CD4-positive, alpha-beta memory T cell (primary cell): ENCODE measurements at regions not wholly inside any gene's neighbourhood (a gene's known extent, or its start where the extent isn't known, plus 50 kb on each side); places are given as distances from the start of the nearest gene placed in this dataset.

Experiments used
- CTCF ChIA-PET: fragments of 350-600 bp; sonication (Branson Sonifier 250); formaldehyde crosslinking; loops from one replicate; lab custom pipeline; 2021; ENCODE audit warnings: inconsistent platforms; ENCODE audit not compliant: partially characterized antibody; lab: Charles Lee
- POLR2A ChIA-PET: fragments of 350-600 bp; sonication (Branson Sonifier 250); formaldehyde crosslinking; loops from one replicate; lab custom pipeline; 2021; ENCODE audit not compliant: partially characterized antibody; lab: Charles Lee
- DNase-seq, 5 donors: peaks; one replicate each; pipeline versions ENCODE4 v3.0.0 to v3.0.0-alpha.2; 2020 to 2022; ENCODE audit warnings: mixed read lengths in 1 of 5
- H3K27ac ChIP-seq: one replicate; pipeline ENCODE4 v1.7.0; 2013; ENCODE audit warnings: low read depth, low read length
- H3K27me3 ChIP-seq: 2 replicates; pipeline ENCODE4 v1.7.0; 2013; ENCODE audit warnings: mild to moderate bottlenecking, low read length, moderate library complexity; ENCODE audit not compliant: insufficient read depth
- H3K36me3 ChIP-seq: 2 replicates; pipeline ENCODE4 v1.7.0; 2013; ENCODE audit warnings: mild to moderate bottlenecking, low read length, moderate library complexity; ENCODE audit not compliant: insufficient read depth
- H3K4me1 ChIP-seq: 2 replicates; pipeline ENCODE4 v1.7.0; 2013; ENCODE audit warnings: mild to moderate bottlenecking, low read length, moderate library complexity; ENCODE audit not compliant: insufficient read depth
- H3K4me3 ChIP-seq, 2 donors: one replicate each; pipeline ENCODE4 v1.7.0; 2013; ENCODE audit warnings: low read length in 2 of 2, mild to moderate bottlenecking in 1 of 2
- H3K9me3 ChIP-seq, 2 donors: one replicate each; pipeline ENCODE4 v1.7.0; 2013; ENCODE audit warnings: low read length in 2 of 2, control low read depth in 1 of 2; ENCODE audit not compliant: control insufficient read depth in 1 of 2
- H3K27ac Mint-ChIP-seq, 7 donors: one replicate each; pipeline ENCODE4 v1.8.0; 2020 to 2021; ENCODE audit warnings: mixed read lengths in 7 of 7, mild to moderate bottlenecking in 6 of 7, inconsistent platforms in 3 of 7, moderate library complexity in 3 of 7
- H3K27me3 Mint-ChIP-seq, 2 donors: one replicate each; pipeline ENCODE4 v1.8.0; 2020 to 2021; ENCODE audit warnings: mixed read lengths in 2 of 2
- H3K36me3 Mint-ChIP-seq, 2 donors: one replicate each; pipeline ENCODE4 v1.8.0; 2020 to 2021; ENCODE audit warnings: mixed read lengths in 2 of 2, inconsistent platforms in 1 of 2, mild to moderate bottlenecking in 1 of 2
- H3K4me1 Mint-ChIP-seq, 4 donors: one replicate each; pipeline ENCODE4 v1.8.0; 2020 to 2021; ENCODE audit warnings: mixed read lengths in 4 of 4, mild to moderate bottlenecking in 1 of 4
- H3K4me3 Mint-ChIP-seq, 8 donors: one replicate each; pipeline ENCODE4 v1.8.0; 2020 to 2021; ENCODE audit warnings: mixed read lengths in 8 of 8, mild to moderate bottlenecking in 7 of 8, moderate library complexity in 6 of 8, inconsistent platforms in 3 of 8
- H3K9me3 Mint-ChIP-seq, 8 donors: one replicate each; pipeline ENCODE4 v1.8.0; 2020 to 2021; ENCODE audit warnings: mixed read lengths in 8 of 8, mild to moderate bottlenecking in 5 of 8, inconsistent platforms in 3 of 8, moderate library complexity in 1 of 8
- intact Hi-C: fragments of 100-400 bp; cut with micrococcal nuclease; formaldehyde crosslinking; loops from one replicate; pipeline ENCODE4 v1.15.1; 2023

- H3K36me3 ChIP-seq: no peaks in the 10 kb centered on the region
- H3K4me1 Mint-ChIP-seq: no peaks in the 10 kb centered on the region
- H3K9me3 ChIP-seq: no peaks in the 10 kb centered on the region
- ChIA-PET CTCF (no interaction called here), POLR2A (no interaction called here)
- H3K4me3 ChIP-seq: no peak overlapping the region
- peaks cover 0 to 2% of the 10 kb centered on the region in 2 donors for H3K27me3 Mint-ChIP-seq
- H3K9me3 Mint-ChIP-seq: no peaks in the 10 kb centered on the region
- H3K27ac Mint-ChIP-seq: no peak overlapping the region
- H3K4me3 Mint-ChIP-seq: no peak overlapping the region
- no peaks in the 10 kb centered on the region for H3K36me3 Mint-ChIP-seq
- DNase-seq: no peak
- H3K27me3 ChIP-seq: no peaks in the 10 kb centered on the region
- intact Hi-C loops: no loop called here
- no peak overlapping the region for H3K27ac ChIP-seq
- H3K4me1 ChIP-seq: no peaks in the 10 kb centered on the region
Measured at GRCh38 chr4:81290813-81291212, 75.8 kb upstream of the PRKG2 start.

- no peaks in the 10 kb centered on the region for H3K9me3 ChIP-seq
- POLR2A ChIA-PET: no interaction called here
- H3K27ac ChIP-seq: no peak overlapping the region
- Mint-ChIP-seq H3K27ac (no peak overlapping the region), H3K9me3 (no peaks in the 10 kb centered on the region), H3K27me3 (peaks cover 0 to 4% of the 10 kb centered on the region in 2 donors), H3K4me3 (no peak overlapping the region), H3K36me3 (no peaks in the 10 kb centered on the region), H3K4me1 (no peaks in the 10 kb centered on the region)
- no peaks in the 10 kb centered on the region for H3K27me3 ChIP-seq
- intact Hi-C loops: no loop called here
- no peak overlapping the region for H3K4me3 ChIP-seq
- no peaks in the 10 kb centered on the region for H3K4me1 ChIP-seq
- H3K36me3 ChIP-seq: no peaks in the 10 kb centered on the region
- no peak for DNase-seq
- CTCF ChIA-PET: no interaction called here
Measured at GRCh38 chr4:81287101-81287500, 72.1 kb upstream of the PRKG2 start.

GRCh38 chr4:81282131-81282530 lies 67.1 kb upstream of the PRKG2 start:
- H3K27ac Mint-ChIP-seq: no peak overlapping the region

GRCh38 chr4:81274460-81274859 lies 59.4 kb upstream of the PRKG2 start:
- no peak for DNase-seq
- ChIA-PET CTCF (no interaction called here), POLR2A (no interaction called here)
- Histone ChIP-seq H3K9me3 (no peaks in the 10 kb centered on the region), H3K36me3 (no peaks in the 10 kb centered on the region), H3K27ac (no peak overlapping the region), H3K4me1 (no peaks in the 10 kb centered on the region), H3K4me3 (no peak overlapping the region), H3K27me3 (no peaks in the 10 kb centered on the region)
- no peak overlapping the region for H3K4me3 Mint-ChIP-seq
- peaks cover 0 to 27% (median 7%) of the 10 kb centered on the region in 8 donors for H3K9me3 Mint-ChIP-seq
- H3K4me1 Mint-ChIP-seq: no peaks in the 10 kb centered on the region
- intact Hi-C loops: no loop called here
- H3K36me3 Mint-ChIP-seq: peaks cover 0 to 3% of the 10 kb centered on the region in 2 donors
- H3K27ac Mint-ChIP-seq: no peak overlapping the region
- H3K27me3 Mint-ChIP-seq: peaks cover 0 to 2% of the 10 kb centered on the region in 2 donors

More at GRCh38 chr4:81282131-81282530, 67.1 kb upstream of the PRKG2 start:
- no peak for DNase-seq
- peaks cover 0 to 2% of the 10 kb centered on the region in 2 donors for H3K27me3 Mint-ChIP-seq
- no peak overlapping the region for H3K4me3 Mint-ChIP-seq
- Histone ChIP-seq H3K9me3 (no peaks in the 10 kb centered on the region), H3K27ac (no peak overlapping the region), H3K36me3 (no peaks in the 10 kb centered on the region), H3K4me1 (no peaks in the 10 kb centered on the region), H3K4me3 (no peak overlapping the region), H3K27me3 (no peaks in the 10 kb centered on the region)
- POLR2A ChIA-PET: no interaction called here
- H3K4me1 Mint-ChIP-seq: no peaks in the 10 kb centered on the region
- intact Hi-C loops: no loop called here
- CTCF ChIA-PET: no interaction called here
- H3K9me3 Mint-ChIP-seq: peaks cover 0 to 3% (median 0%) of the 10 kb centered on the region in 8 donors
- H3K36me3 Mint-ChIP-seq: no peaks in the 10 kb centered on the region

- no peaks in the 10 kb centered on the region for H3K9me3 ChIP-seq
- H3K4me3 ChIP-seq: no peak overlapping the region
- H3K27me3 Mint-ChIP-seq: peaks cover 0 to 2% of the 10 kb centered on the region in 2 donors
- no peak overlapping the region for H3K27ac ChIP-seq
- no peak overlapping the region for H3K27ac Mint-ChIP-seq
- H3K9me3 Mint-ChIP-seq: peaks cover 0 to 31% (median 6%) of the 10 kb centered on the region in 8 donors
- DNase-seq: no peak
- H3K27me3 ChIP-seq: no peaks in the 10 kb centered on the region
- no peak overlapping the region for H3K4me3 Mint-ChIP-seq
- no peaks in the 10 kb centered on the region for H3K4me1 Mint-ChIP-seq
- POLR2A ChIA-PET: no interaction called here
- H3K36me3 Mint-ChIP-seq: peaks cover 0 to 4% of the 10 kb centered on the region in 2 donors
- no peaks in the 10 kb centered on the region for H3K36me3 ChIP-seq
- H3K4me1 ChIP-seq: no peaks in the 10 kb centered on the region
- CTCF ChIA-PET: no interaction called here
- intact Hi-C loops: no loop called here
Measured at GRCh38 chr4:81272671-81273070, 57.6 kb upstream of the PRKG2 start.
